ENCODE measurements at regions not wholly inside any gene's neighbourhood (a gene's known extent, or its start where the extent isn't known, plus 50 kb on each side); places are given as distances from the start of the nearest gene placed in this dataset.
"Not testable (repeated sequence)": the region's sequence is repeated elsewhere in the genome, so short reads cannot be mapped to it uniquely, and the experiment has no call there.

GRCh38 chr18:34397286-34397896 is 172.7 kb upstream of the NOL4 start:
- Histone ChIP-seq H3K4me3 (ENCODE audit: low read length in 2 of 2) (no peak overlapping the region), H3K27ac (ENCODE audit: low read length) (no peak overlapping the region), H3K4me1 (ENCODE audit: control insufficient read depth, insufficient read depth, low read length) (no peaks in the 10 kb centered on the region), H3K9me3 (ENCODE audit: control insufficient read depth in 2 of 2, low read length in 2 of 2) (no peaks in the 10 kb centered on the region), H3K27me3 (ENCODE audit: control insufficient read depth in 1 of 2, insufficient read depth in 2 of 2, low read length in 2 of 2) (no peaks in the 10 kb centered on the region), H3K9ac (ENCODE audit: low read length in 2 of 2) (no peak overlapping the region), H3K36me3 (ENCODE audit: control insufficient read depth in 2 of 2, insufficient read depth in 2 of 2, low read length in 2 of 2) (no peaks in the 10 kb centered on the region)

GRCh38 chr18:34399892-34400291 is 175.2 kb upstream of the NOL4 start:
- H3K4me3 ChIP-seq (ENCODE audit: low read length in 2 of 2) = no peak overlapping the region
- no peak overlapping the region for H3K9ac ChIP-seq (ENCODE audit: low read length in 2 of 2)
- H3K27me3 ChIP-seq (ENCODE audit: control insufficient read depth in 1 of 2, insufficient read depth in 2 of 2, low read length in 2 of 2) = no peaks in the 10 kb centered on the region
- no peaks in the 10 kb centered on the region for H3K9me3 ChIP-seq (ENCODE audit: control insufficient read depth in 2 of 2, low read length in 2 of 2)
- H3K27ac ChIP-seq (ENCODE audit: low read length) = no peak overlapping the region
- H3K4me1 ChIP-seq (ENCODE audit: control insufficient read depth, insufficient read depth, low read length) = no peaks in the 10 kb centered on the region
- H3K36me3 ChIP-seq (ENCODE audit: control insufficient read depth in 2 of 2, insufficient read depth in 2 of 2, low read length in 2 of 2) = no peaks in the 10 kb centered on the region

GRCh38 chr18:34400834-34401233 is 176.1 kb upstream of the NOL4 start:
- no peak overlapping the region for H3K9ac ChIP-seq (ENCODE audit: low read length in 2 of 2)
- no peaks in the 10 kb centered on the region for H3K36me3 ChIP-seq (ENCODE audit: control insufficient read depth in 2 of 2, insufficient read depth in 2 of 2, low read length in 2 of 2)
- H3K9me3 ChIP-seq (ENCODE audit: control insufficient read depth in 2 of 2, low read length in 2 of 2) = no peaks in the 10 kb centered on the region
- H3K27me3 ChIP-seq (ENCODE audit: control insufficient read depth in 1 of 2, insufficient read depth in 2 of 2, low read length in 2 of 2) = no peaks in the 10 kb centered on the region
- no peaks in the 10 kb centered on the region for H3K4me1 ChIP-seq (ENCODE audit: control insufficient read depth, insufficient read depth, low read length)
- H3K27ac ChIP-seq (ENCODE audit: low read length) = no peak overlapping the region
- no peak overlapping the region for H3K4me3 ChIP-seq (ENCODE audit: low read length in 2 of 2)

GRCh38 chr18:34401775-34402174 is 177.1 kb upstream of the NOL4 start:
- Histone ChIP-seq H3K36me3 (ENCODE audit: control insufficient read depth in 2 of 2, insufficient read depth in 2 of 2, low read length in 2 of 2) (no peaks in the 10 kb centered on the region), H3K9ac (ENCODE audit: low read length in 2 of 2) (no peak overlapping the region), H3K27ac (ENCODE audit: low read length) (no peak overlapping the region), H3K27me3 (ENCODE audit: control insufficient read depth in 1 of 2, insufficient read depth in 2 of 2, low read length in 2 of 2) (no peaks in the 10 kb centered on the region), H3K4me1 (ENCODE audit: control insufficient read depth, insufficient read depth, low read length) (no peaks in the 10 kb centered on the region), H3K9me3 (ENCODE audit: control insufficient read depth in 2 of 2, low read length in 2 of 2) (no peaks in the 10 kb centered on the region), H3K4me3 (ENCODE audit: low read length in 2 of 2) (no peak overlapping the region)

- not testable (repeated sequence) for H3K9me3 ChIP-seq (ENCODE audit: control insufficient read depth in 2 of 2, low read length in 2 of 2); H3K27ac ChIP-seq (ENCODE audit: low read length); H3K27me3 ChIP-seq (ENCODE audit: control insufficient read depth in 1 of 2, insufficient read depth in 2 of 2, low read length in 2 of 2); H3K4me1 ChIP-seq (ENCODE audit: control insufficient read depth, insufficient read depth, low read length); H3K4me3 ChIP-seq (ENCODE audit: low read length in 2 of 2); H3K9ac ChIP-seq (ENCODE audit: low read length in 2 of 2); H3K36me3 ChIP-seq (ENCODE audit: control insufficient read depth in 2 of 2, insufficient read depth in 2 of 2, low read length in 2 of 2)
Measured at GRCh38 chr18:34407471-34407870, 182.8 kb upstream of the NOL4 start.

GRCh38 chr18:34411952-34412351 is 187.2 kb upstream of the NOL4 start:
- H3K4me3 ChIP-seq (ENCODE audit: low read length in 2 of 2) = no peak overlapping the region
- no peaks in the 10 kb centered on the region for H3K36me3 ChIP-seq (ENCODE audit: control insufficient read depth in 2 of 2, insufficient read depth in 2 of 2, low read length in 2 of 2)
- no peaks in the 10 kb centered on the region for H3K9me3 ChIP-seq (ENCODE audit: control insufficient read depth in 2 of 2, low read length in 2 of 2)
- H3K27me3 ChIP-seq (ENCODE audit: control insufficient read depth in 1 of 2, insufficient read depth in 2 of 2, low read length in 2 of 2) = no peaks in the 10 kb centered on the region
- H3K9ac ChIP-seq (ENCODE audit: low read length in 2 of 2) = no peak overlapping the region
- no peaks in the 10 kb centered on the region for H3K4me1 ChIP-seq (ENCODE audit: control insufficient read depth, insufficient read depth, low read length)
- no peak overlapping the region for H3K27ac ChIP-seq (ENCODE audit: low read length)

- no peaks in the 10 kb centered on the region for H3K27me3 ChIP-seq (ENCODE audit: control insufficient read depth in 1 of 2, insufficient read depth in 2 of 2, low read length in 2 of 2)
- H3K9ac ChIP-seq (ENCODE audit: low read length in 2 of 2) = no peak overlapping the region
- no peaks in the 10 kb centered on the region for H3K9me3 ChIP-seq (ENCODE audit: control insufficient read depth in 2 of 2, low read length in 2 of 2)
- H3K4me3 ChIP-seq (ENCODE audit: low read length in 2 of 2) = no peak overlapping the region
- H3K36me3 ChIP-seq (ENCODE audit: control insufficient read depth in 2 of 2, insufficient read depth in 2 of 2, low read length in 2 of 2) = no peaks in the 10 kb centered on the region
- no peaks in the 10 kb centered on the region for H3K4me1 ChIP-seq (ENCODE audit: control insufficient read depth, insufficient read depth, low read length)
- no peak overlapping the region for H3K27ac ChIP-seq (ENCODE audit: low read length)
Measured at GRCh38 chr18:34431042-34431441, 206.3 kb upstream of the NOL4 start.

GRCh38 chr18:34444622-34445021 is 219.9 kb upstream of the NOL4 start:
- Histone ChIP-seq H3K4me3 (ENCODE audit: low read length in 2 of 2) (no peak overlapping the region), H3K9me3 (ENCODE audit: control insufficient read depth in 2 of 2, low read length in 2 of 2) (peaks cover 0 to 3% of the 10 kb centered on the region in 2 donors), H3K27ac (ENCODE audit: low read length) (no peak overlapping the region), H3K27me3 (ENCODE audit: control insufficient read depth in 1 of 2, insufficient read depth in 2 of 2, low read length in 2 of 2) (no peaks in the 10 kb centered on the region), H3K36me3 (ENCODE audit: control insufficient read depth in 2 of 2, insufficient read depth in 2 of 2, low read length in 2 of 2) (no peaks in the 10 kb centered on the region), H3K4me1 (ENCODE audit: control insufficient read depth, insufficient read depth, low read length) (no peaks in the 10 kb centered on the region), H3K9ac (ENCODE audit: low read length in 2 of 2) (no peak overlapping the region)

- Histone ChIP-seq H3K36me3 (ENCODE audit: control insufficient read depth in 2 of 2, insufficient read depth in 2 of 2, low read length in 2 of 2) (no peaks in the 10 kb centered on the region), H3K4me1 (ENCODE audit: control insufficient read depth, insufficient read depth, low read length) (no peaks in the 10 kb centered on the region), H3K9me3 (ENCODE audit: control insufficient read depth in 2 of 2, low read length in 2 of 2) (no peaks in the 10 kb centered on the region), H3K27ac (ENCODE audit: low read length) (no peak overlapping the region), H3K4me3 (ENCODE audit: low read length in 2 of 2) (no peak overlapping the region), H3K9ac (ENCODE audit: low read length in 2 of 2) (no peak overlapping the region), H3K27me3 (ENCODE audit: control insufficient read depth in 1 of 2, insufficient read depth in 2 of 2, low read length in 2 of 2) (no peaks in the 10 kb centered on the region)
Measured at GRCh38 chr18:34448662-34449061, 223.9 kb upstream of the NOL4 start.

- H3K27me3 ChIP-seq (ENCODE audit: control insufficient read depth in 1 of 2, insufficient read depth in 2 of 2, low read length in 2 of 2) = no peaks in the 10 kb centered on the region
Measured at GRCh38 chr18:34457761-34458160, 233.0 kb upstream of the NOL4 start.

GRCh38 chr18:34458410-34458977 is 233.8 kb upstream of the NOL4 start:
- H3K9me3 ChIP-seq (ENCODE audit: control insufficient read depth in 2 of 2, low read length in 2 of 2) = no peaks in the 10 kb centered on the region
- no peak overlapping the region for H3K27ac ChIP-seq (ENCODE audit: low read length)
- H3K27me3 ChIP-seq (ENCODE audit: control insufficient read depth in 1 of 2, insufficient read depth in 2 of 2, low read length in 2 of 2) = no peaks in the 10 kb centered on the region
- H3K4me1 ChIP-seq (ENCODE audit: control insufficient read depth, insufficient read depth, low read length) = no peaks in the 10 kb centered on the region
- H3K4me3 ChIP-seq (ENCODE audit: low read length in 2 of 2) = no peak overlapping the region
- no peaks in the 10 kb centered on the region for H3K36me3 ChIP-seq (ENCODE audit: control insufficient read depth in 2 of 2, insufficient read depth in 2 of 2, low read length in 2 of 2)
- H3K9ac ChIP-seq (ENCODE audit: low read length in 2 of 2) = no peak overlapping the region

More at GRCh38 chr18:34457761-34458160, 233.0 kb upstream of the NOL4 start:
- Histone ChIP-seq H3K27ac (ENCODE audit: low read length) (no peak overlapping the region), H3K9me3 (ENCODE audit: control insufficient read depth in 2 of 2, low read length in 2 of 2) (no peaks in the 10 kb centered on the region), H3K36me3 (ENCODE audit: control insufficient read depth in 2 of 2, insufficient read depth in 2 of 2, low read length in 2 of 2) (no peaks in the 10 kb centered on the region), H3K4me3 (ENCODE audit: low read length in 2 of 2) (no peak overlapping the region), H3K4me1 (ENCODE audit: control insufficient read depth, insufficient read depth, low read length) (no peaks in the 10 kb centered on the region), H3K9ac (ENCODE audit: low read length in 2 of 2) (no peak overlapping the region)
